H9 (cell line): ENCODE measurements at regions not wholly inside any gene's neighbourhood (a gene's known extent, or its start where the extent isn't known, plus 50 kb on each side); places are given as distances from the start of the nearest gene placed in this dataset.

Experiments
- DNase-seq: peaks from one replicate; pipeline ENCODE4 v3.0.0-alpha.2; 2017
- H2AFZ ChIP-seq: one replicate; pipeline ENCODE4 v1.6.1; 2013; ENCODE audit warnings: mild to moderate bottlenecking, low read length, control low read depth, moderate library complexity
- H2AK5ac ChIP-seq: 2 replicates; pipeline ENCODE4 v1.6.1; 2013; ENCODE audit warnings: low read length, control low read depth, mixed read lengths; ENCODE audit not compliant: insufficient read length
- H2BK120ac ChIP-seq: one replicate; pipeline ENCODE4 v1.6.1; 2013; ENCODE audit warnings: low read depth, mild to moderate bottlenecking, low read length, control low read depth, inconsistent platforms; ENCODE audit not compliant: poor library complexity, severe bottlenecking
- H2BK12ac ChIP-seq: 2 replicates; pipeline ENCODE4 v1.6.1; 2013; ENCODE audit warnings: low read length, control low read depth, mixed read lengths, low read depth; ENCODE audit not compliant: insufficient read length
- H2BK15ac ChIP-seq: 2 replicates; pipeline ENCODE4 v1.6.1; 2013; ENCODE audit warnings: low read depth, low read length, control low read depth
- H2BK20ac ChIP-seq: one replicate; pipeline ENCODE4 v1.6.1; 2013; ENCODE audit warnings: low read depth, mild to moderate bottlenecking, low read length, control low read depth, inconsistent platforms; ENCODE audit not compliant: poor library complexity, severe bottlenecking
- H2BK5ac ChIP-seq: 2 replicates; pipeline ENCODE4 v1.6.1; 2013; ENCODE audit warnings: low read length, control low read depth, mixed read lengths; ENCODE audit not compliant: insufficient read length
- H3K14ac ChIP-seq: 2 replicates; pipeline ENCODE4 v1.6.1; 2013; ENCODE audit warnings: low read length, control low read depth; ENCODE audit not compliant: insufficient read depth
- H3K18ac ChIP-seq: 2 replicates; pipeline ENCODE4 v1.6.1; 2013; ENCODE audit warnings: low read depth, mild to moderate bottlenecking, mixed read lengths, low read length, control low read depth; ENCODE audit not compliant: insufficient read length
- H3K23ac ChIP-seq: 2 replicates; pipeline ENCODE4 v1.6.1; 2013; ENCODE audit warnings: low read length, control low read depth, mixed read lengths, low read depth; ENCODE audit not compliant: insufficient read length
- H3K23me2 ChIP-seq: 2 replicates; pipeline ENCODE4 v1.6.1; 2013; ENCODE audit warnings: low read depth, mild to moderate bottlenecking, mixed read lengths, low read length, control low read depth; ENCODE audit not compliant: insufficient read length, poor library complexity, severe bottlenecking
- H3K27ac ChIP-seq: 2 replicates; pipeline ENCODE4 v1.5.1; 2013; ENCODE audit warnings: low read length, control low read depth, mixed read lengths, low read depth; ENCODE audit not compliant: insufficient read length
- H3K27me3 ChIP-seq: 2 replicates; pipeline ENCODE4 v1.6.1; 2013; ENCODE audit warnings: low read length, control low read depth, inconsistent platforms; ENCODE audit not compliant: insufficient read depth
- H3K4ac ChIP-seq: 2 replicates; pipeline ENCODE4 v1.6.1; 2013; ENCODE audit warnings: low read depth, mild to moderate bottlenecking, control low read depth, inconsistent platforms, low read length, moderate library complexity
- H3K4me1 ChIP-seq: 2 replicates; pipeline ENCODE4 v1.6.1; 2013; ENCODE audit warnings: low read length, control low read depth, inconsistent platforms; ENCODE audit not compliant: insufficient read depth
- H3K4me2 ChIP-seq: 2 replicates; pipeline ENCODE4 v1.6.1; 2013; ENCODE audit warnings: low read length, control low read depth, mixed read lengths; ENCODE audit not compliant: insufficient read length, insufficient read depth
- H3K56ac ChIP-seq: 2 replicates; pipeline ENCODE4 v1.6.1; 2013; ENCODE audit warnings: low read depth, mild to moderate bottlenecking, mixed read lengths, low read length, control low read depth; ENCODE audit not compliant: insufficient read length
- H3K79me1 ChIP-seq: 2 replicates; pipeline ENCODE4 v1.6.1; 2013; ENCODE audit warnings: low read depth, mild to moderate bottlenecking, moderate library complexity, low read length, control low read depth, inconsistent platforms; ENCODE audit not compliant: insufficient read depth, poor library complexity, severe bottlenecking
- H3K79me2 ChIP-seq: 2 replicates; pipeline ENCODE4 v1.6.1; 2013; ENCODE audit warnings: low read length, control low read depth, inconsistent platforms; ENCODE audit not compliant: insufficient read depth
- H3K9ac ChIP-seq: 2 replicates; pipeline ENCODE4 v1.6.1; 2013; ENCODE audit warnings: low read length, control low read depth, mixed read lengths; ENCODE audit not compliant: insufficient read length; ENCODE audit errors: extremely low read depth
- H3K9me3 ChIP-seq: one replicate; pipeline ENCODE4 v1.6.1; 2013; ENCODE audit warnings: low read depth, low read length, inconsistent platforms; ENCODE audit not compliant: control insufficient read depth
- H3T11ph ChIP-seq: one replicate; pipeline ENCODE4 v1.6.1; 2013; ENCODE audit warnings: mild to moderate bottlenecking, low read length, control low read depth, inconsistent platforms
- H4K20me1 ChIP-seq: one replicate; pipeline ENCODE4 v1.6.1; 2013; ENCODE audit not compliant: control insufficient read depth, insufficient read length, insufficient read depth
- H4K5ac ChIP-seq: 2 replicates; pipeline ENCODE4 v1.6.1; 2013; ENCODE audit warnings: low read depth, mild to moderate bottlenecking, mixed read lengths, low read length, control low read depth; ENCODE audit not compliant: insufficient read length
- H4K8ac ChIP-seq: replicated peaks from 2 replicates; pipeline ENCODE4 v1.6.1; 2013; ENCODE audit warnings: low read length, control low read depth, mixed read lengths, low read depth; ENCODE audit not compliant: insufficient read length
- H4K91ac ChIP-seq: 2 replicates; pipeline ENCODE4 v1.6.1; 2013; ENCODE audit warnings: low read depth, mild to moderate bottlenecking, moderate library complexity, mixed read lengths, low read length, control low read depth; ENCODE audit not compliant: insufficient read length
- H3K27ac Mint-ChIP-seq, 3 experiments: 2 replicates in 2 of 3; 3 replicates in 1 of 3; pipeline ENCODE4 v1.8.0; 2020 to 2021; ENCODE audit warnings: mixed read lengths in 3 of 3, mild to moderate bottlenecking in 1 of 3, moderate library complexity in 1 of 3
- H3K27me3 Mint-ChIP-seq: 2 replicates; pipeline ENCODE4 v1.8.0; 2021; ENCODE audit warnings: low read depth, mild to moderate bottlenecking, moderate library complexity, mixed read lengths
- H3K36me3 Mint-ChIP-seq, 3 experiments: 2 replicates in 2 of 3; 3 replicates in 1 of 3; pipeline ENCODE4 v1.8.0; 2020 to 2021; ENCODE audit warnings: low read depth in 3 of 3, mixed read lengths in 3 of 3; ENCODE audit not compliant: insufficient read depth in 1 of 3
- H3K4me1 Mint-ChIP-seq, 2 experiments: 2 replicates each; pipeline ENCODE4 v1.8.0; 2020; ENCODE audit warnings: mixed read lengths in 2 of 2
- H3K4me3 Mint-ChIP-seq, 2 experiments: 2 replicates in 1 of 2; 3 replicates in 1 of 2; pipeline ENCODE4 v1.8.0; 2020 to 2021; ENCODE audit warnings: mild to moderate bottlenecking in 2 of 2, mixed read lengths in 2 of 2, moderate library complexity in 1 of 2
- H3K9me3 Mint-ChIP-seq, 2 experiments: 2 replicates in 1 of 2; 3 replicates in 1 of 2; pipeline ENCODE4 v1.8.0; 2020; ENCODE audit warnings: mild to moderate bottlenecking in 2 of 2, mixed read lengths in 2 of 2, moderate library complexity in 1 of 2
- CTCF ChIP-seq: fragments of 200-600 bp; sonication (generic); conservative IDR thresholded peaks from 3 replicates; pipeline ENCODE4 v1.8.0; 2021; ENCODE audit warnings: antibody characterized with exemption, mild to moderate bottlenecking
- WGBS: extraction: QIAGEN DNeasy Blood & Tissue Kit; methylation state at CpG from one replicate; pipeline ENCODE4 v1.1.7; 2013; ENCODE audit warnings: missing lambda C conversion rate, low lambda C conversion rate, mixed read lengths; ENCODE audit not compliant: insufficient read length; ENCODE audit errors: extremely low coverage; 5-methylcytosine and 5-hydroxymethylcytosine counted together

GRCh38 chr2:5549771-5550170 is 142.4 kb upstream of the SOX11 start:
- Histone ChIP-seq H3K79me2 (no peaks in the 10 kb centered on the region), H3K4ac (no peak overlapping the region), H3K27ac (no peak overlapping the region), H2BK15ac (no peak overlapping the region), H3K4me1 (no peaks in the 10 kb centered on the region), H3T11ph (no peak overlapping the region), H2AFZ (no peak overlapping the region), H3K23ac (no peak overlapping the region), H3K27me3 (no peaks in the 10 kb centered on the region), H3K9ac (no peak overlapping the region), H2BK120ac (no peak overlapping the region), H3K4me2 (no peak overlapping the region), H2AK5ac (no peak overlapping the region), H3K18ac (no peak overlapping the region), H3K14ac (no peak overlapping the region), H3K23me2 (no peaks in the 10 kb centered on the region), H3K79me1 (no peaks in the 10 kb centered on the region), H4K5ac (no peak overlapping the region), H4K20me1 (no peaks in the 10 kb centered on the region), H3K9me3 (peaks cover 3% of the 10 kb centered on the region), H4K8ac (no peak overlapping the region), H4K91ac (no peak overlapping the region), H2BK12ac (no peak overlapping the region), H3K56ac (no peak overlapping the region), H2BK20ac (no peak overlapping the region), H2BK5ac (no peak overlapping the region)
- peaks cover 11% of the 10 kb centered on the region in 2 experiments; a peak in 3 of 4 replicates for H3K4me1 Mint-ChIP-seq
- peaks cover 4 to 20% (median 12%) of the 10 kb centered on the region in 3 experiments for H3K36me3 Mint-ChIP-seq
- DNase-seq = no peak
- no peak for TF ChIP-seq CTCF
- H3K27ac Mint-ChIP-seq = no peak overlapping the region
- no CpG with 5 or more reads among the region's 2 CpGs for WGBS
- H3K9me3 Mint-ChIP-seq = peaks cover 18 to 19% of the 10 kb centered on the region in 2 experiments
- H3K4me3 Mint-ChIP-seq = no peak overlapping the region
- H3K27me3 Mint-ChIP-seq = peaks cover 6% of the 10 kb centered on the region
